ENCODE measurements at regions not wholly inside any gene's neighbourhood (a gene's known extent, or its start where the extent isn't known, plus 50 kb on each side); places are given as distances from the start of the nearest gene placed in this dataset.
"Not testable (repeated sequence)": the region's sequence is repeated elsewhere in the genome, so short reads cannot be mapped to it uniquely, and the experiment has no call there.

GRCh38 chr12:9469463-9469862, 138.3 kb downstream of the KLRB1 start:
- not testable (repeated sequence) for DNase-seq (ENCODE audit: low spot score)
- in situ Hi-C loops (cut with MboI; ENCODE audit: low sequenced_read_pairs, unreplicated experiment), result loop anchor here (25.0 kb wide), 1 partner anchor 143 kb away; the partner anchor contains the start of gene KLRB1

- DNase-seq (ENCODE audit: low spot score), result peak; percentile 12
- in situ Hi-C loops (cut with MboI; ENCODE audit: low sequenced_read_pairs, unreplicated experiment), result loop anchor here (25.0 kb wide), 1 partner anchor 143 kb away; the partner anchor contains the start of gene KLRB1
- TF ChIP-seq CTCF (IDR thresholded peaks at IDR 0.05; ENCODE audit: borderline replicate concordance, control extremely low read depth, extremely low read depth, insufficient read depth, missing control alignments), result peak; percentile 33
These were observed 138.7 kb downstream of the KLRB1 start for GRCh38 chr12:9468998-9469397.

- not testable (repeated sequence) for DNase-seq (ENCODE audit: low spot score)
- in situ Hi-C loops (cut with MboI; ENCODE audit: low sequenced_read_pairs, unreplicated experiment), result loop anchor here (25.0 kb wide), 1 partner anchor 144 kb away; the partner anchor contains the start of gene KLRB1
These were observed 139.6 kb downstream of the KLRB1 start for GRCh38 chr12:9468144-9468543.

GRCh38 chr12:9464408-9464807, 143.3 kb downstream of the KLRB1 start:
- no peak for TF ChIP-seq CTCF (IDR thresholded peaks at IDR 0.05; ENCODE audit: borderline replicate concordance, control extremely low read depth, extremely low read depth, insufficient read depth, missing control alignments)
- no peak for DNase-seq (ENCODE audit: low spot score)
- in situ Hi-C loops (cut with MboI; ENCODE audit: low sequenced_read_pairs, unreplicated experiment), result loop anchor here (25.0 kb wide), 1 partner anchor 148 kb away; the partner anchor contains the start of gene KLRB1

GRCh38 chr12:9455516-9455915, 152.2 kb downstream of the KLRB1 start:
- in situ Hi-C loops (cut with MboI; ENCODE audit: low sequenced_read_pairs, unreplicated experiment), result loop anchor here (25.0 kb wide), 1 partner anchor 157 kb away; the partner anchor contains the start of gene KLRB1
- not testable (repeated sequence) for DNase-seq (ENCODE audit: low spot score)

GRCh38 chr12:9454021-9454420, 153.7 kb downstream of the KLRB1 start:
- not testable (repeated sequence) for DNase-seq (ENCODE audit: low spot score)
- in situ Hi-C loops (cut with MboI; ENCODE audit: low sequenced_read_pairs, unreplicated experiment), result loop anchor here (25.0 kb wide), 1 partner anchor 158 kb away; the partner anchor contains the start of gene KLRB1

GRCh38 chr12:9450127-9450567, 157.6 kb downstream of the KLRB1 start:
- not testable (repeated sequence) for DNase-seq (ENCODE audit: low spot score)
- in situ Hi-C loops (cut with MboI; ENCODE audit: low sequenced_read_pairs, unreplicated experiment), result loop anchor here (25.0 kb wide), 1 partner anchor 162 kb away; the partner anchor contains the start of gene KLRB1

GRCh38 chr12:9449657-9450126, 158.0 kb downstream of the KLRB1 start:
- in situ Hi-C loops (cut with MboI; ENCODE audit: low sequenced_read_pairs, unreplicated experiment), result loop anchor here (25.0 kb wide), 1 partner anchor 163 kb away; the partner anchor contains the start of gene KLRB1
- DNase-seq (ENCODE audit: low spot score), result not testable (repeated sequence)

GRCh38 chr12:9449181-9449580, 158.5 kb downstream of the KLRB1 start:
- in situ Hi-C loops (cut with MboI; ENCODE audit: low sequenced_read_pairs, unreplicated experiment), result no loop called here
- DNase-seq (ENCODE audit: low spot score), result no peak
- TF ChIP-seq CTCF (IDR thresholded peaks at IDR 0.05; ENCODE audit: borderline replicate concordance, control extremely low read depth, extremely low read depth, insufficient read depth, missing control alignments), result no peak

- DNase-seq (ENCODE audit: low spot score); in situ Hi-C loops (cut with MboI; ENCODE audit: low sequenced_read_pairs, unreplicated experiment): not testable (repeated sequence)
These were observed 159.1 kb downstream of the KLRB1 start for GRCh38 chr12:9448648-9449047.

GRCh38 chr12:9447791-9448614, 159.7 kb downstream of the KLRB1 start:
- in situ Hi-C loops (cut with MboI; ENCODE audit: low sequenced_read_pairs, unreplicated experiment), result not testable (repeated sequence)
- DNase-seq (ENCODE audit: low spot score), result peak; percentile 73

GRCh38 chr12:9446883-9447761, 160.6 kb downstream of the KLRB1 start:
- DNase-seq (ENCODE audit: low spot score); in situ Hi-C loops (cut with MboI; ENCODE audit: low sequenced_read_pairs, unreplicated experiment): not testable (repeated sequence)

- DNase-seq (ENCODE audit: low spot score); in situ Hi-C loops (cut with MboI; ENCODE audit: low sequenced_read_pairs, unreplicated experiment): not testable (repeated sequence)
These were observed 167.3 kb downstream of the KLRB1 start for GRCh38 chr12:9440428-9440827.

GRCh38 chr12:9435682-9436081, 172.0 kb downstream of the KLRB1 start:
- in situ Hi-C loops (cut with MboI; ENCODE audit: low sequenced_read_pairs, unreplicated experiment); DNase-seq (ENCODE audit: low spot score): not testable (repeated sequence)
